ENCODE measurements at regions not wholly inside any gene's neighbourhood (a gene's known extent, or its start where the extent isn't known, plus 50 kb on each side); places are given as distances from the start of the nearest gene placed in this dataset.

GRCh38 chr13:84745051-84745551, 862.8 kb upstream of the SLITRK1 start:
- no peaks in the 10 kb centered on the region for H3K79me2 ChIP-seq (ENCODE audit: insufficient read depth, low read depth, low read length)
- intact Hi-C loops (cut with micrococcal nuclease; ENCODE audit: unreplicated experiment) = no loop called here
- BruUV-seq (replicated peaks) = no TSS peak
- no peaks in the 10 kb centered on the region for H3K4me1 ChIP-seq (ENCODE audit: insufficient read depth, low read length, poor library complexity, severe bottlenecking)
- no peak overlapping the region for H2AFZ ChIP-seq (ENCODE audit: low read length)
- no peak for DNase-seq (ENCODE audit: low spot score)
- no peaks in the 10 kb centered on the region for H4K20me1 ChIP-seq (ENCODE audit: insufficient read depth, low read length)
- H3K27ac ChIP-seq (ENCODE audit: low read depth, low read length, poor library complexity, severe bottlenecking) = no peak overlapping the region
- ChIA-PET CTCF (ENCODE audit: unreplicated experiment) (no interaction called here), POLR2A (no interaction called here)
- H3K9me3 ChIP-seq (ENCODE audit: low read length) = no peaks in the 10 kb centered on the region
- H3K9me2 ChIP-seq (ENCODE audit: insufficient read depth, low read length) = no peaks in the 10 kb centered on the region
- H3K4me3 ChIP-seq (ENCODE audit: low read depth, low read length, poor library complexity, severe bottlenecking) = no peak overlapping the region
- H3K4me2 ChIP-seq (ENCODE audit: low read length) = no peak overlapping the region
- no peaks in the 10 kb centered on the region for H3K36me3 ChIP-seq (ENCODE audit: insufficient read depth, low read length)
- TF ChIP-seq CTCF (conservative IDR thresholded peaks at IDR 0.05; ENCODE audit: low read length) (no peak), EZH2phosphoT487 (IDR thresholded peaks at IDR 0.05; ENCODE audit: borderline replicate concordance, low read depth, low read length) (no peak)

GRCh38 chr13:84744203-84744602, 861.9 kb upstream of the SLITRK1 start:
- no peak for TF ChIP-seq CTCF (conservative IDR thresholded peaks at IDR 0.05; ENCODE audit: low read length)
- TF ChIP-seq EZH2phosphoT487 (IDR thresholded peaks at IDR 0.05; ENCODE audit: borderline replicate concordance, low read depth, low read length) = no peak
- no peak for DNase-seq (ENCODE audit: low spot score)
- no peaks in the 10 kb centered on the region for H3K9me2 ChIP-seq (ENCODE audit: insufficient read depth, low read length)
- CTCF ChIA-PET (ENCODE audit: unreplicated experiment) = no interaction called here
- POLR2A ChIA-PET = interaction anchor here (0.7 kb wide), 1 partner anchor 127 kb away, joined by 5 read pairs; no protein-coding TSS in a partner anchor
- H3K4me3 ChIP-seq (ENCODE audit: low read depth, low read length, poor library complexity, severe bottlenecking) = no peak overlapping the region
- no peaks in the 10 kb centered on the region for H3K36me3 ChIP-seq (ENCODE audit: insufficient read depth, low read length)
- no peak overlapping the region for H3K4me2 ChIP-seq (ENCODE audit: low read length)
- H3K27ac ChIP-seq (ENCODE audit: low read depth, low read length, poor library complexity, severe bottlenecking) = no peak overlapping the region
- H3K9me3 ChIP-seq (ENCODE audit: low read length) = no peaks in the 10 kb centered on the region
- intact Hi-C loops (cut with micrococcal nuclease; ENCODE audit: unreplicated experiment) = no loop called here
- no peaks in the 10 kb centered on the region for H3K4me1 ChIP-seq (ENCODE audit: insufficient read depth, low read length, poor library complexity, severe bottlenecking)
- BruUV-seq (replicated peaks) = no TSS peak
- H3K79me2 ChIP-seq (ENCODE audit: insufficient read depth, low read depth, low read length) = no peaks in the 10 kb centered on the region
- no peak overlapping the region for H2AFZ ChIP-seq (ENCODE audit: low read length)
- H4K20me1 ChIP-seq (ENCODE audit: insufficient read depth, low read length) = no peaks in the 10 kb centered on the region

GRCh38 chr13:84741253-84741652, 859.0 kb upstream of the SLITRK1 start:
- DNase-seq (ENCODE audit: low spot score) = no peak
- BruUV-seq (replicated peaks) = no TSS peak
- no peak overlapping the region for H3K4me3 ChIP-seq (ENCODE audit: low read depth, low read length, poor library complexity, severe bottlenecking)
- ChIA-PET POLR2A (no interaction called here), CTCF (ENCODE audit: unreplicated experiment) (no interaction called here)
- no peaks in the 10 kb centered on the region for H3K36me3 ChIP-seq (ENCODE audit: insufficient read depth, low read length)
- no peaks in the 10 kb centered on the region for H4K20me1 ChIP-seq (ENCODE audit: insufficient read depth, low read length)
- no peak overlapping the region for H3K27ac ChIP-seq (ENCODE audit: low read depth, low read length, poor library complexity, severe bottlenecking)
- intact Hi-C loops (cut with micrococcal nuclease; ENCODE audit: unreplicated experiment) = no loop called here
- H3K4me2 ChIP-seq (ENCODE audit: low read length) = no peak overlapping the region
- H3K9me2 ChIP-seq (ENCODE audit: insufficient read depth, low read length) = no peaks in the 10 kb centered on the region
- no peaks in the 10 kb centered on the region for H3K4me1 ChIP-seq (ENCODE audit: insufficient read depth, low read length, poor library complexity, severe bottlenecking)
- TF ChIP-seq EZH2phosphoT487 (IDR thresholded peaks at IDR 0.05; ENCODE audit: borderline replicate concordance, low read depth, low read length) = no peak
- no peak for TF ChIP-seq CTCF (conservative IDR thresholded peaks at IDR 0.05; ENCODE audit: low read length)
- no peak overlapping the region for H2AFZ ChIP-seq (ENCODE audit: low read length)
- no peaks in the 10 kb centered on the region for H3K9me3 ChIP-seq (ENCODE audit: low read length)
- no peaks in the 10 kb centered on the region for H3K79me2 ChIP-seq (ENCODE audit: insufficient read depth, low read depth, low read length)
